A673 (cell line): ENCODE measurements at regions not wholly inside any gene's neighbourhood (a gene's known extent, or its start where the extent isn't known, plus 50 kb on each side); places are given as distances from the start of the nearest gene placed in this dataset.
A peak's percentile ranks its signal among the peaks of the same experiment; 100 is the strongest.

Experiments
- BruUV-seq: library from RNA; stranded (reverse); fragments of 400-500 nt; replicated peaks from 2 replicates; lab custom pipeline; 2021; lab: Mats Ljungman, UMichigan
- CTCF ChIA-PET: fragments of 300-600 bp; sonication (Branson Sonifier 250); formaldehyde crosslinking; loops from one replicate; lab custom pipeline; 2022; ENCODE audit warnings: antibody characterized with exemption; lab: Charles Lee
- POLR2A ChIA-PET: fragments of 300-600 bp; sonication (Branson Sonifier 250); formaldehyde crosslinking; loops from one replicate; lab custom pipeline; 2022; ENCODE audit warnings: antibody characterized with exemption; ENCODE audit not compliant: low non-redundant PET; lab: Charles Lee
- DNase-seq: peaks from one replicate; pipeline ENCODE4 v3.0.0-alpha.2; 2015; ENCODE audit warnings: low spot score
- H3K27ac ChIP-seq: fragments of 200-600 bp; sonication (generic); 2 replicates; pipeline ENCODE4 v1.5.1; 2016; ENCODE audit warnings: mixed run types, low read depth, mild to moderate bottlenecking, mixed read lengths, antibody characterized with exemption, low read length; ENCODE audit not compliant: poor library complexity, severe bottlenecking
- H3K27me3 ChIP-seq: fragments of 200-600 bp; sonication (generic); replicated peaks from 2 replicates; pipeline ENCODE4 v1.6.1; 2017; ENCODE audit warnings: mixed run types, low read depth, mild to moderate bottlenecking, mixed read lengths, antibody characterized with exemption, low read length; ENCODE audit not compliant: insufficient read depth, poor library complexity
- H3K36me3 ChIP-seq: fragments of 200-600 bp; sonication (generic); 2 replicates; pipeline ENCODE4 v1.6.1; 2016; ENCODE audit warnings: mixed run types, mild to moderate bottlenecking, mixed read lengths, antibody characterized with exemption, low read length; ENCODE audit not compliant: insufficient read depth, poor library complexity, severe bottlenecking
- H3K4me1 ChIP-seq: fragments of 200-600 bp; sonication (generic); 2 replicates; pipeline ENCODE4 v1.6.1; 2017; ENCODE audit warnings: mixed run types, mild to moderate bottlenecking, mixed read lengths, antibody characterized with exemption, low read length; ENCODE audit not compliant: insufficient read depth, poor library complexity, severe bottlenecking
- H3K4me3 ChIP-seq: fragments of 200-600 bp; sonication (generic); 2 replicates; pipeline ENCODE4 v1.5.1; 2016; ENCODE audit warnings: low read depth, mixed run types, mild to moderate bottlenecking, mixed read lengths, low read length; ENCODE audit not compliant: poor library complexity, severe bottlenecking
- H3K9me3 ChIP-seq: fragments of 200-600 bp; sonication (generic); 2 replicates; pipeline ENCODE4 v1.6.1; 2016; ENCODE audit warnings: mixed run types, low read depth, mild to moderate bottlenecking, mixed read lengths, antibody characterized with exemption, low read length; ENCODE audit not compliant: poor library complexity, severe bottlenecking
- CTCF ChIP-seq: fragments of 300-800, 200-600 bp; sonication (generic); conservative IDR thresholded peaks from 2 replicates; pipeline ENCODE4 v1.5.1; 2017; ENCODE audit warnings: low read depth, mild to moderate bottlenecking, antibody characterized with exemption, low read length, moderate library complexity, mixed read lengths
- EZH2 ChIP-seq: fragments of 200-600 bp; sonication (generic); IDR thresholded peaks from 2 replicates; pipeline ENCODE4 v1.6.1; 2017; ENCODE audit warnings: borderline replicate concordance, low read depth, mild to moderate bottlenecking, mixed read lengths, antibody characterized with exemption, low read length; ENCODE audit not compliant: poor library complexity, severe bottlenecking
- intact Hi-C: fragments of 100-400 bp; cut with micrococcal nuclease; formaldehyde crosslinking; loops from one replicate; pipeline ENCODE4 v1.10.0; 2022; ENCODE audit not compliant: unreplicated experiment

- no peak overlapping the region for H3K27ac ChIP-seq
- POLR2A ChIA-PET = no interaction called here
- intact Hi-C loops = no loop called here
These were observed 519.3 kb upstream of the CADM2 start for GRCh38 chr3:84439476-84439875.

GRCh38 chr3:84440291-84440690 lies 518.5 kb upstream of the CADM2 start:
- no TSS peak for BruUV-seq
- no peak for TF ChIP-seq EZH2
- TF ChIP-seq CTCF = no peak
- no peaks in the 10 kb centered on the region for H3K36me3 ChIP-seq
- no peaks in the 10 kb centered on the region for H3K9me3 ChIP-seq
- CTCF ChIA-PET = no interaction called here
- no peak for DNase-seq
- no peak overlapping the region for H3K27ac ChIP-seq
- no peak overlapping the region for H3K4me3 ChIP-seq
- POLR2A ChIA-PET = no interaction called here
- no peaks in the 10 kb centered on the region for H3K27me3 ChIP-seq
- H3K4me1 ChIP-seq = no peaks in the 10 kb centered on the region
- intact Hi-C loops = no loop called here

More at GRCh38 chr3:84439476-84439875, 519.3 kb upstream of the CADM2 start:
- no peaks in the 10 kb centered on the region for H3K27me3 ChIP-seq
- DNase-seq = no peak
- no peaks in the 10 kb centered on the region for H3K9me3 ChIP-seq
- H3K4me3 ChIP-seq = no peak overlapping the region
- no peaks in the 10 kb centered on the region for H3K36me3 ChIP-seq
- BruUV-seq = no TSS peak
- H3K4me1 ChIP-seq = no peaks in the 10 kb centered on the region
- TF ChIP-seq EZH2 = no peak
- no peak for TF ChIP-seq CTCF
- CTCF ChIA-PET = no interaction called here

GRCh38 chr3:84442533-84442932 lies 516.3 kb upstream of the CADM2 start:
- TF ChIP-seq EZH2 (no peak), CTCF (no peak)
- peak; percentile 1 for DNase-seq
- Histone ChIP-seq H3K4me3 (no peak overlapping the region), H3K4me1 (no peaks in the 10 kb centered on the region), H3K27me3 (no peaks in the 10 kb centered on the region), H3K9me3 (peaks cover 3% of the 10 kb centered on the region), H3K36me3 (no peaks in the 10 kb centered on the region), H3K27ac (no peak overlapping the region)
- POLR2A ChIA-PET = no interaction called here
- no TSS peak for BruUV-seq
- CTCF ChIA-PET = no interaction called here
- intact Hi-C loops = no loop called here
